Islet precursor cell (in vitro differentiated cells): ENCODE measurements at regions not wholly inside any gene's neighbourhood (a gene's known extent, or its start where the extent isn't known, plus 50 kb on each side); places are given as distances from the start of the nearest gene placed in this dataset.
"Not testable (repeated sequence)": the region's sequence is repeated elsewhere in the genome, so short reads cannot be mapped to it uniquely, and the experiment has no call there.

Source experiments
- DNase-seq: peaks from one replicate; pipeline ENCODE4 v3.0.0-alpha.2; 2018

GRCh38 chr6:60782698-60783464 is 1503.1 kb downstream of the KHDRBS2 start:
- not testable (repeated sequence) for DNase-seq

- not testable (repeated sequence) for DNase-seq
Measured at GRCh38 chr6:60779591-60779990, 1506.4 kb downstream of the KHDRBS2 start.

- DNase-seq, result not testable (repeated sequence)
Measured at GRCh38 chr6:60767791-60768499, 1518.1 kb downstream of the KHDRBS2 start.

- not testable (repeated sequence) for DNase-seq
Measured at GRCh38 chr6:60765331-60765730, 1520.7 kb downstream of the KHDRBS2 start.

- not testable (repeated sequence) for DNase-seq
Measured at GRCh38 chr6:60763464-60764080, 1522.5 kb downstream of the KHDRBS2 start.

GRCh38 chr6:60760928-60761327 is 1525.1 kb downstream of the KHDRBS2 start:
- DNase-seq, result not testable (repeated sequence)

- DNase-seq, result not testable (repeated sequence)
Measured at GRCh38 chr6:60759149-60759825, 1526.7 kb downstream of the KHDRBS2 start.

GRCh38 chr6:60758725-60759124 is 1527.3 kb downstream of the KHDRBS2 start:
- DNase-seq, result not testable (repeated sequence)

- DNase-seq, result no peak
Measured at GRCh38 chr6:60754879-60755278, 1531.1 kb downstream of the KHDRBS2 start.

- DNase-seq, result not testable (repeated sequence)
Measured at GRCh38 chr6:60750353-60751081, 1535.5 kb downstream of the KHDRBS2 start.

GRCh38 chr6:60747765-60748556 is 1538.1 kb downstream of the KHDRBS2 start:
- DNase-seq, result not testable (repeated sequence)

- DNase-seq, result not testable (repeated sequence)
Measured at GRCh38 chr6:60737764-60738425, 1548.1 kb downstream of the KHDRBS2 start.

GRCh38 chr6:60737315-60737714 is 1548.7 kb downstream of the KHDRBS2 start:
- DNase-seq, result not testable (repeated sequence)

GRCh38 chr6:60723935-60724334 is 1562.1 kb downstream of the KHDRBS2 start:
- DNase-seq, result not testable (repeated sequence)

GRCh38 chr6:60695232-60695631 is 1590.8 kb downstream of the KHDRBS2 start:
- DNase-seq, result no peak

- no peak for DNase-seq
Measured at GRCh38 chr6:60687085-60687484, 1598.9 kb downstream of the KHDRBS2 start.

- no peak for DNase-seq
Measured at GRCh38 chr6:60681806-60682205, 1604.2 kb downstream of the KHDRBS2 start.

- DNase-seq, result no peak
Measured at GRCh38 chr6:60679175-60679574, 1606.8 kb downstream of the KHDRBS2 start.

GRCh38 chr6:60671369-60671768 is 1614.7 kb downstream of the KHDRBS2 start:
- no peak for DNase-seq

GRCh38 chr6:60670036-60670435 is 1616.0 kb downstream of the KHDRBS2 start:
- no peak for DNase-seq

GRCh38 chr6:60668428-60668827 is 1617.6 kb downstream of the KHDRBS2 start:
- DNase-seq, result no peak
